ENCODE measurements at regions not wholly inside any gene's neighbourhood (a gene's known extent, or its start where the extent isn't known, plus 50 kb on each side); places are given as distances from the start of the nearest gene placed in this dataset.

- TF ChIP-seq, protein P1, sequence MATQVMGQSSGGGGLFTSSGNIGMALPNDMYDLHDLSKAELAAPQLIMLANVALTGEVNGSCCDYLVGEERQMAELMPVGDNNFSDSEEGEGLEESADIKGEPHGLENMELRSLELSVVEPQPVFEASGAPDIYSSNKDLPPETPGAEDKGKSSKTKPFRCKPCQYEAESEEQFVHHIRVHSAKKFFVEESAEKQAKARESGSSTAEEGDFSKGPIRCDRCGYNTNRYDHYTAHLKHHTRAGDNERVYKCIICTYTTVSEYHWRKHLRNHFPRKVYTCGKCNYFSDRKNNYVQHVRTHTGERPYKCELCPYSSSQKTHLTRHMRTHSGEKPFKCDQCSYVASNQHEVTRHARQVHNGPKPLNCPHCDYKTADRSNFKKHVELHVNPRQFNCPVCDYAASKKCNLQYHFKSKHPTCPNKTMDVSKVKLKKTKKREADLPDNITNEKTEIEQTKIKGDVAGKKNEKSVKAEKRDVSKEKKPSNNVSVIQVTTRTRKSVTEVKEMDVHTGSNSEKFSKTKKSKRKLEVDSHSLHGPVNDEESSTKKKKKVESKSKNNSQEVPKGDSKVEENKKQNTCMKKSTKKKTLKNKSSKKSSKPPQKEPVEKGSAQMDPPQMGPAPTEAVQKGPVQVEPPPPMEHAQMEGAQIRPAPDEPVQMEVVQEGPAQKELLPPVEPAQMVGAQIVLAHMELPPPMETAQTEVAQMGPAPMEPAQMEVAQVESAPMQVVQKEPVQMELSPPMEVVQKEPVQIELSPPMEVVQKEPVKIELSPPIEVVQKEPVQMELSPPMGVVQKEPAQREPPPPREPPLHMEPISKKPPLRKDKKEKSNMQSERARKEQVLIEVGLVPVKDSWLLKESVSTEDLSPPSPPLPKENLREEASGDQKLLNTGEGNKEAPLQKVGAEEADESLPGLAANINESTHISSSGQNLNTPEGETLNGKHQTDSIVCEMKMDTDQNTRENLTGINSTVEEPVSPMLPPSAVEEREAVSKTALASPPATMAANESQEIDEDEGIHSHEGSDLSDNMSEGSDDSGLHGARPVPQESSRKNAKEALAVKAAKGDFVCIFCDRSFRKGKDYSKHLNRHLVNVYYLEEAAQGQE (IDR thresholded peaks at IDR 0.05; ENCODE audit: low read depth): no peak
- TF ChIP-seq CEBPB (IDR thresholded peaks at IDR 0.05): no peak
- no peak for TF ChIP-seq TAF1 (IDR thresholded peaks at IDR 0.05; ENCODE audit: low read depth)
- no peak for TF ChIP-seq TEAD4 (IDR thresholded peaks at IDR 0.05)
- no peak for TF ChIP-seq MAX (IDR thresholded peaks at IDR 0.05)
- TF ChIP-seq EGR1 (IDR thresholded peaks at IDR 0.05): no peak
- TF ChIP-seq CREB1 (IDR thresholded peaks at IDR 0.05; ENCODE audit: low read depth): no peak
- no peak for TF ChIP-seq ZBTB7A (IDR thresholded peaks at IDR 0.05; ENCODE audit: low read depth)
- TF ChIP-seq NFIC (IDR thresholded peaks at IDR 0.05): no peak
- no peak for TF ChIP-seq TCF12 (IDR thresholded peaks at IDR 0.05; ENCODE audit: low read depth)
- TF ChIP-seq, protein P2, sequence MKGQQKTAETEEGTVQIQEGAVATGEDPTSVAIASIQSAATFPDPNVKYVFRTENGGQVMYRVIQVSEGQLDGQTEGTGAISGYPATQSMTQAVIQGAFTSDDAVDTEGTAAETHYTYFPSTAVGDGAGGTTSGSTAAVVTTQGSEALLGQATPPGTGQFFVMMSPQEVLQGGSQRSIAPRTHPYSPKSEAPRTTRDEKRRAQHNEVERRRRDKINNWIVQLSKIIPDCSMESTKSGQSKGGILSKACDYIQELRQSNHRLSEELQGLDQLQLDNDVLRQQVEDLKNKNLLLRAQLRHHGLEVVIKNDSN (IDR thresholded peaks at IDR 0.05): no peak
- no peak for TF ChIP-seq FOXM1 (IDR thresholded peaks at IDR 0.05; ENCODE audit: borderline replicate concordance, low read depth)
- TF ChIP-seq EP300 (IDR thresholded peaks at IDR 0.05; ENCODE audit: borderline replicate concordance): no peak
- TF ChIP-seq RAD21 (IDR thresholded peaks at IDR 0.05; ENCODE audit: low read depth): no peak
- TF ChIP-seq YY1 (IDR thresholded peaks at IDR 0.05; ENCODE audit: low read depth): no peak
Measured at GRCh38 chr3:10732292-10732691, 83.7 kb upstream of the SLC6A11 start.

DNA sequence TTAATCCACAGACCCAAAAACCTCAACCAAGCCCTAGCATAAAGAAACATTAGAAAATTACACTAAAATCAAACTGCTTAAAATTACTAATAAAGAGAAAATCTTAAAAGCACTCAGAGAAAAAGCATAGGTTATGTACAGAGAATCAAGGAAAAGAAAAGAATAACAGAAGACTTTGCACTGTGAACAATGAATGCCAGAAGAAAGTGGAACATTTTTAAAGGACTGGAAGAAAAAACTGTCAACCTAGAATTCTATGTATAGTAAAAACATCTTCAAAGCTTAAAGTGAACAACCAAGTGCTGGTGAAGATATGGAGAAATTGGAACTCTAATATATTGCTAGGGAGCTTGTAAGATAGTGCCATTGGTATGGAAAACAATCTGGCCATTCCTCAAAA, 82.7 kb upstream of the SLC6A11 start:
- TF ChIP-seq, protein P1 (IDR thresholded peaks at IDR 0.05; ENCODE audit: low read depth): no peak
- TF ChIP-seq EGR1 (IDR thresholded peaks at IDR 0.05) (no peak), TCF12 (IDR thresholded peaks at IDR 0.05; ENCODE audit: low read depth) (no peak), EP300 (IDR thresholded peaks at IDR 0.05; ENCODE audit: borderline replicate concordance) (no peak), FOXM1 (IDR thresholded peaks at IDR 0.05; ENCODE audit: borderline replicate concordance, low read depth) (no peak)

GRCh38 chr3:10737785-10738184, 78.2 kb upstream of the SLC6A11 start:
- TF ChIP-seq NFIC (IDR thresholded peaks at IDR 0.05): no peak
- TF ChIP-seq RAD21 (IDR thresholded peaks at IDR 0.05; ENCODE audit: low read depth): no peak

GRCh38 chr3:10738688-10739372, 77.2 kb upstream of the SLC6A11 start:
- TF ChIP-seq RAD21 (IDR thresholded peaks at IDR 0.05; ENCODE audit: low read depth): peak; percentile 68
- TF ChIP-seq, protein P1 (IDR thresholded peaks at IDR 0.05; ENCODE audit: low read depth): no peak

DNA sequence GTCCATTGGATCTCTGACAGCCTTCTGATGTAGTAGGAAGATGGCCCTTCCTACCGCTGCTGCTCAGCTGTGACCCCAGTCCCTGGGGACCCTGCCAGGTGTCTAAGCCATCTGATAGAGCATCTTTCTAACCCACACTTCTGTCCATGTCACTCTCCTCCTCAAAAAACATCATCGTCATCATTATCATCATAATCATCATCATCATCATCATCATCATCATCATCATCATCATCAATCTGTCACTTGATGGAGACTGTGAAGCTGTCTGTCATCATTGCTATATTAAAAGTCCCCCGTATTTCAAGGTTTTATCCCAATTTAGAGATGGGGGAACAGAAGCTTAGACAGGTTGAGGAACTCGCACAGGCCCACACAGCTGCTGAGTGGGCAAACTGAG, 75.1 kb upstream of the SLC6A11 start:
- TF ChIP-seq RAD21 (IDR thresholded peaks at IDR 0.05; ENCODE audit: low read depth) (no peak), TEAD4 (IDR thresholded peaks at IDR 0.05) (no peak), TCF12 (IDR thresholded peaks at IDR 0.05; ENCODE audit: low read depth) (no peak), EGR1 (IDR thresholded peaks at IDR 0.05) (no peak), NFIC (IDR thresholded peaks at IDR 0.05) (no peak), CEBPB (IDR thresholded peaks at IDR 0.05) (no peak), MAX (IDR thresholded peaks at IDR 0.05) (no peak), YY1 (IDR thresholded peaks at IDR 0.05; ENCODE audit: low read depth) (no peak), CREB1 (IDR thresholded peaks at IDR 0.05; ENCODE audit: low read depth) (no peak), EP300 (IDR thresholded peaks at IDR 0.05; ENCODE audit: borderline replicate concordance) (no peak)
- TF ChIP-seq, protein P1 (IDR thresholded peaks at IDR 0.05; ENCODE audit: low read depth): no peak
- TF ChIP-seq, protein P2 (IDR thresholded peaks at IDR 0.05): no peak
